Fibroblast of lung (primary cell): ENCODE measurements at regions not wholly inside any gene's neighbourhood (a gene's known extent, or its start where the extent isn't known, plus 50 kb on each side); places are given as distances from the start of the nearest gene placed in this dataset.

Experiments used
- DNase-seq, 2 donors: peaks; one replicate each; pipeline versions ENCODE4 v3.0.0 to v3.0.0-alpha.2; 2010; ENCODE audit warnings: low read depth in 2 of 2
- H2AFZ ChIP-seq: 2 replicates; pipeline ENCODE4 v1.5.1; 2012; ENCODE audit warnings: low read length, control low read depth, inconsistent platforms
- H3K27ac ChIP-seq: 2 replicates; pipeline ENCODE4 v1.5.1; 2011; ENCODE audit warnings: low read length, control low read depth; ENCODE audit not compliant: insufficient read depth
- H3K27me3 ChIP-seq: 2 replicates; pipeline ENCODE4 v1.5.1; 2011; ENCODE audit warnings: mild to moderate bottlenecking, low read length; ENCODE audit not compliant: control insufficient read depth, insufficient read depth
- H3K36me3 ChIP-seq: 2 replicates; pipeline ENCODE4 v1.5.1; 2011; ENCODE audit warnings: low read length; ENCODE audit not compliant: control insufficient read depth, insufficient read depth
- H3K4me1 ChIP-seq: 2 replicates; pipeline ENCODE4 v1.5.1; 2011; ENCODE audit warnings: low read length; ENCODE audit not compliant: control insufficient read depth, insufficient read depth; ENCODE audit errors: extremely low read depth
- H3K4me2 ChIP-seq: 2 replicates; pipeline ENCODE4 v1.5.1; 2011; ENCODE audit warnings: low read length, control low read depth; ENCODE audit not compliant: insufficient read depth; ENCODE audit errors: extremely low read depth
- H3K4me3 ChIP-seq, 4 experiments: fragments of 200-600 bp in 1 of 4; sonication (generic) in 1 of 4; replicated peaks in 1 of 4; 2 replicates each; pipeline ENCODE4 v1.5.1; 2011 to 2016; ENCODE audit warnings: low read length in 4 of 4, low read depth in 3 of 4, mild to moderate bottlenecking in 3 of 4, control low read depth in 2 of 4, inconsistent platforms in 1 of 4, mixed read lengths in 1 of 4; ENCODE audit not compliant: insufficient read depth in 1 of 4; ENCODE audit errors: control extremely low read depth in 1 of 4
- H3K79me2 ChIP-seq: 2 replicates; pipeline ENCODE4 v1.5.1; 2012; ENCODE audit warnings: mild to moderate bottlenecking, low read length, inconsistent platforms; ENCODE audit not compliant: control insufficient read depth, insufficient read depth
- H3K9ac ChIP-seq: 2 replicates; pipeline ENCODE4 v1.5.1; 2011; ENCODE audit warnings: mild to moderate bottlenecking, low read length, control low read depth; ENCODE audit not compliant: insufficient read depth
- H3K9me3 ChIP-seq: 2 replicates; pipeline ENCODE4 v1.5.1; 2012; ENCODE audit warnings: low read depth, low read length; ENCODE audit not compliant: control insufficient read depth, insufficient read depth
- H4K20me1 ChIP-seq: 2 replicates; pipeline ENCODE4 v1.5.1; 2011; ENCODE audit warnings: low read length; ENCODE audit not compliant: control insufficient read depth, insufficient read depth; ENCODE audit errors: extremely low read depth
- EZH2 ChIP-seq: IDR thresholded peaks from 2 replicates; pipeline ENCODE4 v1.5.1; 2012; ENCODE audit warnings: low read length, control low read depth, mild to moderate bottlenecking; ENCODE audit errors: missing control alignments
- TF ChIP-seq, protein P1 (sequence below), 2 donors: IDR thresholded peaks in 1 of 2; conservative IDR thresholded peaks in 1 of 2; 1 replicate in 1 of 2; 2 replicates in 1 of 2; pipeline ENCODE4 v1.5.1; 2011 to 2012; ENCODE audit warnings: low read length in 2 of 2, control low read depth in 1 of 2, inconsistent platforms in 1 of 2, low read depth in 1 of 2, mild to moderate bottlenecking in 1 of 2

DNA sequence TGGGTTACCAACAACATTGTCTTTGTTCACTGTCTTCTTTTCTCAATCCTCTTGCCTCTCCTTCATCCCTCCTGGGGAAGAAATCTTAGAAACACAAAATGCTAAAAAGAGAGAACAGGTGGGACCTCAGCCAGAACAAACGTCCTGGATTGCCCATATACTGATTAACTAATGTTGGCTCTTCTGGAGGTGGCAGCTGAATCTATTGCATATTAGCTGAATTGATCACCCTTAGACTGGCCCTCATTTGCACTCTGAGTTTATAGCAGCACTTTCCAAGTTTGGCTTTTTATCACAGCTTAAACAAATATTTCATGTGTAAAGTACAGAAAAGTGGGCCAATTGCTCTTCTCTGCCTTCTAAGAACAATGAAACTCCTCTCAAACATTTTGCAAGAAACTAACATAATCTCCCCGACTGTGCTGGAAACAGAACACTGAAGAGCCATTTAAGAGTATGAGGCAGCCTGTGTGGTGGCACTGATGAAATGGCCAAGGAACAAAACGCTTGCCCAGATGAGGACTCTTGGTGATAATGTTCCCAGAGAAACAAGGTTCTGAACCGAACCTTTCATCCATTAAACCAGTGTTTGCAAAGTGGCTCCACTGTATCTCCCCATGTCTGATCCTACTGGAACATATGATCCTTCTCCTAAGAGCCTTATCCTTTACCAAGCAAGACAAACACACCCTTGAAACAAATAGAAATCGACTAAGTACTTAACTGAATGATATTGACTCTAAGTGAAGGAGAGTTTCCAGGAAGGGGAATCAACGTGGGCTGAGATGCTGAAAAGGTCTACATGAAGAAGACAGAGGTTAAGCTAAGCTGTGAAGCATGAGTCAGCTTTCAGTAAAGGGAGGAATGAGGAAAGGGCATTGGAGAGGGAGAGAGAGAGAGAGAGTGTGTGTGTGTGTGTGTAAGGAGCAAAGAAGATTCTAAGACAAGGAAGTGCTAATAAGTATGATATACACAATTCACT lies 83.2 kb upstream of the LIFR start:
- H3K9ac ChIP-seq: no peak overlapping the region
- no peaks in the 10 kb centered on the region for H3K4me1 ChIP-seq
- peaks cover 20% of the 10 kb centered on the region for H3K27me3 ChIP-seq
- no peaks in the 10 kb centered on the region for H3K36me3 ChIP-seq
- H4K20me1 ChIP-seq: no peaks in the 10 kb centered on the region
- H3K4me3 ChIP-seq: no peak overlapping the region
- H3K4me2 ChIP-seq: no peak overlapping the region
- DNase-seq: peak; percentile 53 to 56
- no peak for TF ChIP-seq EZH2
- TF ChIP-seq, protein P1, sequence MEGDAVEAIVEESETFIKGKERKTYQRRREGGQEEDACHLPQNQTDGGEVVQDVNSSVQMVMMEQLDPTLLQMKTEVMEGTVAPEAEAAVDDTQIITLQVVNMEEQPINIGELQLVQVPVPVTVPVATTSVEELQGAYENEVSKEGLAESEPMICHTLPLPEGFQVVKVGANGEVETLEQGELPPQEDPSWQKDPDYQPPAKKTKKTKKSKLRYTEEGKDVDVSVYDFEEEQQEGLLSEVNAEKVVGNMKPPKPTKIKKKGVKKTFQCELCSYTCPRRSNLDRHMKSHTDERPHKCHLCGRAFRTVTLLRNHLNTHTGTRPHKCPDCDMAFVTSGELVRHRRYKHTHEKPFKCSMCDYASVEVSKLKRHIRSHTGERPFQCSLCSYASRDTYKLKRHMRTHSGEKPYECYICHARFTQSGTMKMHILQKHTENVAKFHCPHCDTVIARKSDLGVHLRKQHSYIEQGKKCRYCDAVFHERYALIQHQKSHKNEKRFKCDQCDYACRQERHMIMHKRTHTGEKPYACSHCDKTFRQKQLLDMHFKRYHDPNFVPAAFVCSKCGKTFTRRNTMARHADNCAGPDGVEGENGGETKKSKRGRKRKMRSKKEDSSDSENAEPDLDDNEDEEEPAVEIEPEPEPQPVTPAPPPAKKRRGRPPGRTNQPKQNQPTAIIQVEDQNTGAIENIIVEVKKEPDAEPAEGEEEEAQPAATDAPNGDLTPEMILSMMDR (conservative IDR thresholded peaks at IDR 0.05 in 1 of 2, IDR thresholded peaks at IDR 0.05 in 1 of 2; ENCODE audit: low read depth in 1 of 2, low read length in 2 of 2): no peak
- no peaks in the 10 kb centered on the region for H3K9me3 ChIP-seq
- no peak overlapping the region for H3K27ac ChIP-seq
- H2AFZ ChIP-seq: no peak overlapping the region
- H3K79me2 ChIP-seq: no peaks in the 10 kb centered on the region

DNA sequence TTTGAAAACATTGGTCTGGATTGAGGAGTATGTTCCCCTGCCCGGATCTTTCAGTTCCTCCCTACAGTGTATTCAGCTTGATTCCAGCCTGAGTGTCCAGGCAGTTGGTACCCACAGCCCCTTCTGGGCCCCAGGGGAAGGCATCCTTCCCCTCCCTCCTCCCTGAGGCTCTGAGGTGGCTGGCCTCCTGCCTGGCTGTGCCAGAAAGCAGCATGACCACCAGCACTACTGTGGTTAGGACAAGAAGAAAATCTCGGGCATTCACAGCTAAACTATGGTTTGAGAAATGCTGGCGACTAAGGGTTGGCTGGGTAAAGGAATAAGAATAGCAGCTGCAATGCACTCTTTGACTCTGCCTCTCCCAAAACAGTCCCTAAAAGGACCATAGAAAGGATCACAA lies 84.6 kb upstream of the LIFR start:
- TF ChIP-seq, protein P1 (conservative IDR thresholded peaks at IDR 0.05 in 1 of 2, IDR thresholded peaks at IDR 0.05 in 1 of 2; ENCODE audit: low read depth in 1 of 2, low read length in 2 of 2): no peak
- TF ChIP-seq EZH2: no peak
- Histone ChIP-seq H3K4me2 (no peak overlapping the region), H3K9ac (no peak overlapping the region), H3K79me2 (no peaks in the 10 kb centered on the region), H3K4me1 (no peaks in the 10 kb centered on the region), H3K36me3 (no peaks in the 10 kb centered on the region), H3K9me3 (no peaks in the 10 kb centered on the region), H2AFZ (no peak overlapping the region), H4K20me1 (no peaks in the 10 kb centered on the region), H3K27ac (no peak overlapping the region), H3K4me3 (no peak overlapping the region), H3K27me3 (peaks cover 20% of the 10 kb centered on the region)
- DNase-seq: peak in 1 of 2 donors; percentile 51

DNA sequence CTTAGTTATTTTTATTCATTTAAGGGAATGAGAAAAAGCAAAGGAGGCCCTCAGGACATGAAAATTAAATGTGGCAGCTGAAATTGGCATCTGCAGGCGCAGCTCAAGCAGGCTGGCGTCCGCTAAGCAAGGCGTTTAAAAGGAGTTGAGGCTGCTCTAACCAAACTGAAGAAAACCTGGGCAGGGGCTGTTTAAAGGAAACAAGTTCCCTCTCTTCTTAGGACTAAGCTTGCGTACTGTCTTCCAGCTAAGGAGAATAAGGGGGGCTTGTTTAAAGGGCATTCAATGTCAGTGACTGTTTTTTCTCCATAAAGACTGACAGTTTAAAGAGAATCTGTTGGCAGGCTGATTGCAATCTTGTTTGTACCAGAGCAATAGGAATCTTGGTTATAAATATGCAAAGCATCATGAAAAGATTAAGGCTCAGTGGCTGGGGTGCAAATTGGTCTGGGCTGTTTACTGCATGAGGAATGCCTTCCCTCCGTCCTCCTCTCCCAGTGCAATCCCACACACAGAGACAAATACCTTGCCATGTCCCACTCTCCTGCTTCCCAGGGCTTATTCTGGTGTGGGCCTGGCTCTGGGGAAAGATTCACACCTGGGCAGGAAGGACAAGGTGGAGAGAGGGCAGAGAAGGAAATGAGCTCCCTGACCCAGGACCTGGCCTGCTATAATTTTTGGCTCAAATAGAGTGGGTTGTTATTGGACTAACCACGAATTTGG lies 85.9 kb upstream of the LIFR start:
- Histone ChIP-seq H3K79me2 (no peaks in the 10 kb centered on the region), H4K20me1 (no peaks in the 10 kb centered on the region), H3K36me3 (no peaks in the 10 kb centered on the region), H3K4me3 (no peak overlapping the region), H3K4me2 (no peak overlapping the region), H3K9me3 (no peaks in the 10 kb centered on the region), H2AFZ (no peak overlapping the region), H3K27me3 (peaks cover 20% of the 10 kb centered on the region), H3K4me1 (no peaks in the 10 kb centered on the region), H3K9ac (no peak overlapping the region), H3K27ac (no peak overlapping the region)
- TF ChIP-seq, protein P1 (conservative IDR thresholded peaks at IDR 0.05 in 1 of 2, IDR thresholded peaks at IDR 0.05 in 1 of 2; ENCODE audit: low read depth in 1 of 2, low read length in 2 of 2): no peak
- TF ChIP-seq EZH2: no peak
- DNase-seq: no peak
